Smooth muscle cell of the brain vasculature (primary cell): ENCODE measurements at regions not wholly inside any gene's neighbourhood (a gene's known extent, or its start where the extent isn't known, plus 50 kb on each side); places are given as distances from the start of the nearest gene placed in this dataset.
"Not testable (repeated sequence)": the region's sequence is repeated elsewhere in the genome, so short reads cannot be mapped to it uniquely, and the experiment has no call there.

ENCODE experiments used
- DNase-seq: peaks from one replicate; pipeline ENCODE4 v3.0.0-alpha.2; 2012; ENCODE audit warnings: low read depth, low spot score

DNA sequence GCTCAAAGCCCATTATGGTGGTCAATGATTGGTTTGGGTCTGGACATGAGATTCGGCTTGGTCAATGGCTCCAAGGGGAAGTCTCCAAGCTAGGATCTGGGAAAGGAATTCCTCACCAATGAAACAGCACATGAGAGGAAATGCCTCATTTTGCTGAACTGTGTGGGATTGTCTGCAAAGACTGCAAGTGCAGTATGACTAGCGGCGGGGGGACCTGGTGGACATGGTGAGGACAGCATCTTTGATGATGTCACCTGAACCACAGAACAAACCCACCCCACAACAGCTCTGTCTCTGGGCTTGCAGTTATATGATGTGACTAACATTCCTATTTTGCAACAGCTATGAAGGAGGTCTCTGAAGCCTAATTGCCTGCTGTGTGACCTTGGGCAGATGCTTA, 50.6 kb upstream of the NKD1 start:
- no peak for DNase-seq

DNA sequence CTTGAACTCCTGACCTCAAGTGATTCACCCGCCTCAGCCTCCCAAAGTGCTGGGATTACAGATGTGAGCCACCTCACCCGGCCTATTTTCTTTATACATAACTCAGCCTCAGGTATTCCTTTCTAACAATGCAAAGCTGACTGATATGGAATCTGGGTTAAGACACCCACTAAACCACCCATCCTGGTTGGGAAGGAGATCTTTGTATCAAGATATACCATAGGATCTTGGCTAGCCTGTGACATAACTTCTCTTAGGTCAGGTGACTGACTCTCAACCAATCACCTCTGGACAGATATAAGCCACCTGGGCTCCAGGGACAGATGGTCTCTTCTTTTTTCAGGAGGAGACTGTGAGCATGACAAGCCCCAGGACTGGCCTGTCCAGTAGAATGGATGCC, 51.2 kb upstream of the NKD1 start:
- no peak for DNase-seq

DNA sequence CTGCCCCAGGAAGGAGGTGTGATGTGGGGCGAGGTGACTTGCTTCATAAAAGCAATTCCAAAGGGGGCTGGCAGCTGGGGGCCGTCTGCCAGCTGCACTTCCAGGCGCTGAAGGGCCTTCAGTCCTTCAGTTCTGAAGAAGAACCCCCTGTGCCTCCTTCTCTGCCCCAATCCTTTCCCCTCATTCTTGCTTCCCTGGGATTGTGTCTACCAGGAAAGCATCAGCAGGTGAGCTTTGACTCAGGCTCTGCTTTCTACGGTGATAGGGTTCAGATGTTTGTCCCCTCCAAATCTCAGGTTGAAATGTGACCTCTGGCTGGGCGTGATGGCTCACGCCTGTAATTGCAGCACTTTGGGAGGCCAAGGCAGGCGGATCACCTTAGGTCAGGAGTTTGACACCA, 52.5 kb upstream of the NKD1 start:
- no peak for DNase-seq

DNA sequence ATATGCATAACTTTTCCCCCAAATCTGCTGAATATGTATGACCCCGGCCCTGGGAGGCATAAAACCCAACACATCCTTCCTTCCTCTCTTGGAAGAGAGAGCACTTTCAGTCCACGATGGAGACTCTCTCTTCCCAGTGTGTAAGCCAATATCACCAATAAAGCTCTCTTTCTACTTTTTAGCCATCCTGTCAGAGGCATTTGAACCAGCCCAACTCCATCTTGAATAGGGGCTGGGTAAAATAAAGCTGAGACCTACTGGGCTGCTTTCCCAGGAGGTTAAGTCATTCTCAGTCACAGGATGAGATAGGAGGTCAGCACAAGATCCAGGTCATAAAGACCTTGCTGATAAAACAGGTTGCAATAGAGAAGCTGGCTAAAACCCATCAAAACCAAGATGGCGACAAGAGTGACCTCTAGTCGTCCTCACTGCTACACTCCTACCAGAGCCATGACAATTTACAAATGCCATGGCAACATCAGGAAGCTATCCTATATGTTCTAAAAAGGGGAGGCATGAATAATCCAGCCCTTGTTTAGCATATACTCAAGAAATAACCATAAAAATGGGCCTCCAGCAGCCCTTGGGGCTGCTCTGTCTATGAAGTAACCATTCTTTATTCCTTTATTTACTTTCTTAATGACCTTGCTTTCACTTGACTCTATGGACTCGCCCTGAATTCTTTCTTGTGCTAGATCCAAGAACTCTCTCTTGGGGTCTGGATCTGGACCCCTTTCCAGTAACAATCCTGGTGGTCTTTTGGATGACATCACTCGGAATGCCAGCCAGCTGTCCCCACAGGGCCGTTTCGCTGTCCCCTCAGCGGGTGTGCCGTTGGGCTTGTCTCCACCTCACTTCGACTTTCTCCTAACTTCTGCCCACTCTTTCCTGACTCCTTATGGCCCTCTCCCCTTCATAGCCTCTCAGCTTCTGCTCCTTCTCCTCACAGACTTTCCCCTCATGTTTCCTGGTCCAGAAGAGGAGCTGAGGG, 53.4 kb upstream of the NKD1 start:
- no peak for DNase-seq

DNA sequence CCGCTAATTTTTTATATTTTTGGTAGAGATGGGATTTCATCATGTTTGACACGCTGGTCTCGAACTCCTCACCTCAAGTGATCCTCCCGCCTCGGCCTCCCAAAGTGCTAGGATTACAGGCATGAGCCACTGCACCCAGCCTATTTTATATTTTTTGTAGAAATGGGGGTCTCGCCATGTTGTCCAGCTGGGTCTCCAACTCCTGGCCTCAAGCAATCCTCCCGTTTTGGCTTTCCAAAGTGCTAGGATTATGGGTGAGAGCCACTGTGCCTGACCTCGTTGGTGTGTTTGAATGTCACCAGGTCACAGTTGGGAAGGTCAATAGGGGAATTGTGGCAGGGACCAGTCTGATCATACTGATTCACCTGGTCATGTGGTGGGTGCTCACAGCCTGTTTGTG, 56.7 kb upstream of the NKD1 start:
- DNase-seq, result no peak

DNA sequence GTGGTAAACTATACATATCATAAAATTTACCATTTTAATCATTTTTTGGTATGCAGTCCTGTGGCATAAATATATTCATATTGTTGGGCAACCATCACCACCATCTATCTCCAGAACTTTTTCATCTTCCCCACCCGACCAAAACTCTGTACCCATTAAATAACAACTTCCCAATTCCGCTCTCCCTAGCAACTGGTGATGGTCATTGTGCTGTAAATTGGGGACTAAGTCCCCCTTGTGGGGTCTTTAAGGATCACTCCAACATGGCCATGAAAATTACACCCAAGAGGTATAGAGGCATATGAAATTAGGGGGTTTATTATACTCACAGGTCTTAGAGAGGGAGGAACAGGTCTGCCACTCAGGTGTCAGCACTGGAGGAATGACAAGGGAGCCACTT, 57.4 kb upstream of the NKD1 start:
- DNase-seq, result no peak

DNA sequence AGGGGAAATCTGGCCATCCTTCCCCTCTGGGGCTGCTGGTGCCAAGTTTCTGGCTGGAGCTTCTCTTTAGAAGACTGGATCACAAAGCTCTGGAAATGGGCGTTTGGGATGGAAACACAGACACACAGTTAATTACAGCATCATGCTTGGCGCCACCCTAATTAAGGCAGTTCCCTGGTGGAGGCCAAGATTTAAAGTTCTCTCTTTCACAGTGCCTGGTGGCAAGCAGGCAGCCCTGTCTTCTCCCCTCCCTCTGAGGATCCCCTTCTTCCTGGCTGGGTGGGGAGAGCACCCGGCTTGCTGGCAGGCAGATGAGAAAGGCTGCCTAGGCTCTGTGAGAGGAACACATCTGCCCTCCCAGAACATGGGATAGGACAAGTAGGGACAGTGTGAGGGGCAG, 59.0 kb upstream of the NKD1 start:
- DNase-seq, result no peak

DNA sequence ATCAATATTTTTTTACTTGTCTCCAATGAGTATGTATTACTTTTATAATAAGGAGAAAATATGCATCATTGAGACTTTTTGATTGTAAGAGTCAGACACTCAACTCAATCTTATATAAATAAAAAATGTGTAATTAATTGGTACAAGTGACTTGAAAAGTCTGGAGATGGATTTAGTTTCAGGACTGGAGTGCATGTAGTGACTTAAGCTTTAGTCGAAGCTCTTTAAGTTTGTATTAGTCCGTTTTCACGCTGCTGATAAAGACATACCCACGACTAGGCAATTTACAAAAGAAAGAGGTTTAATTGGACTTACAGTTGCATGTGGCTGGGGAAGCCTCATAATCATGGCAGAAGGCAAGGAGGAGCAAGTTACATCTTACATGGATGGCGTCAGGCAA, 60.7 kb upstream of the NKD1 start:
- DNase-seq, result no peak

DNA sequence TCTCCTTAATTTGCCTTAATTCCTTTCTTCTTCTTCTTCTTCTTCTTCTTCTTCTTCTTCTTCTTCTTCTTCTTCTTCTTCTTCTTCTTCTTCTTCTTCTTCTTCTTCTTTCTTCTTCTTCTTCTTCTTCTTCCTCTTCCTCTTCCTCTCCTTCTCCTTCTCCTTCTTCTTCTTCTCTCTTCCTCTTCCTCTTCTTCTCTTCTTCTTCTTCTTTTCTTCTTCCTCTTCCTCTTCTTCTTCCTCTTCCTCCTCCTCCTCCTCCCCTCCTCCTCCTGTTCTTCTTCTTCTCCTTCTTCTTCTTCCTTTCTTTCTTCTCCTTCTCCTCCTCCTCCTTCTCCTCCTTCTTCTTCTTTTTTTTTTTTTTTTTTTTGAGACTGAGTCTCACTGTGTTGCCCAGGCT, 62.0 kb upstream of the NKD1 start:
- DNase-seq, result not testable (repeated sequence)

DNA sequence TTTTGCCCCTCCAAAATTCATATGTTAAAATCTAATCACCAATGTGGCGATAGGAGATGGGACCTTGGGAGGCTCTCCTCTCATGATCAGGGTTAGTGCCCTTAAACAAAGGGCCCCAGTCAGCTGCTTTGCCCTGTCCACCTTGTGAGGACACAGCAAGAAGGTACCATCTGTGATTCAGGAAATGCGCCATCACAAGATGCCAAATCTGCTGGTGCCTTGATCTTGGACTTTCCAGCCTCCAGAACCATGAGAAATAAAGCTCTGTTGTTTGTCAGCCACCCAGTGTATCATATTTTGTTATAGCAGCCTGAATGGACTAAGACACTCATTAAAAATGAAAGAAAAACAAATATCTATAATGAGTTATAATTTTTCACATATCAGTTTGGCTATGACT, 63.0 kb upstream of the NKD1 start:
- no peak for DNase-seq

DNA sequence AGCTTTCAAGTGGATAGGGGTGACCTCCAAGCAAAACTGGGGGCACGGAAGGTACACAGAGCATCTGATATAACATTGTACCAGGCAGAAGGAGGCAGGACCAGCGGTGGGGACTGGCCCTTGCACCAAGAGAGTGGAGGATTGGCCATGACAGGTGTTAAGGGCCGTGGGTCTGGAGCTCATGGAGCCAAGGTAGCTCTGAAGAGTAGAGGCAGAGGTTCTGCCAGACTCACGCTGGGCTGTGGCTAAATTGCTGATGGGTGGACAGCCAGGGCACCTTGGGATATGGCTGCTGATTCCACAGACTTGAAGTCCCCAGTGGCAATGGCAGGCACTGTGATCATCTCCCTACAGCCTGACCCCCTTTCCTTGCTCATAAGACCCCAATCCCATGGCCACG, 65.9 kb upstream of the NKD1 start:
- no peak for DNase-seq

DNA sequence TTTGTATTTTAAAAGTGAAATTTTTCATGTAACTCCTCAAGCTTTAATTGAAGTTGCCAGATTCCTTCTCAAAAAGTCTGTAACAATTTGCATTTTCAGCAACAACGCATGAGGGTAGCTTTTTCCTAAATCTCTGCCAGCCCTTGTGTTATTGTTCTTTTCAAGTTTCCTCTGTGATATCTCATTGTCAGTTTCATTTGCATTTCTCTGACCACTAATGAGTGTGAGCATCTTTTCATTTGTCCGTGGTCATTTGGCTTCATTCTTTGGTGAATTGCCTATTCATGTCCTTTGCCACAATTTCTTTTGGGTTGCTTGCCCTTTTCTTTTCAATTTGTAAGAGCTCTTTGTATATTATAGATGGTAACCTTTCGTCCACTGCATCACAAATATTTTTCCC, 68.0 kb upstream of the NKD1 start:
- DNase-seq, result no peak

DNA sequence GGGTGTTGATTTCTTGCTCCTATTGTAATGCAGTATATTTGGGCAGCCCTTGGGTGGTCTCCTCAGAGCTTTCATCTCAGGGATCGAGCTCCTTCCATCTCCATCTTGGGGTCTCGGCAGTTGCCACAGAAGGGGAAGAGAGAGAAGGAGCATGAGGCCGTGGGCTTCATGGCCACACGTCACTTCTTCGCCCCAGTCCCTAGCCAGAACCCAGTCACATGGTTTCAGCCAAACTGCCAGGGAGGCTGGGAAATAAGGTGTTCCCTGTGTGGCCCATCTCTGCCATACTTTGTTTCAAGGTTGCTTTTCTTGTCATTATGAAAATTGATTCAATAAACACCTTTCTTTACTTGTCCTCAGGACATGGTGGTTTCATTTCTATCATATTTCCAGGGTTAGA, 68.4 kb upstream of the NKD1 start:
- DNase-seq, result no peak

DNA sequence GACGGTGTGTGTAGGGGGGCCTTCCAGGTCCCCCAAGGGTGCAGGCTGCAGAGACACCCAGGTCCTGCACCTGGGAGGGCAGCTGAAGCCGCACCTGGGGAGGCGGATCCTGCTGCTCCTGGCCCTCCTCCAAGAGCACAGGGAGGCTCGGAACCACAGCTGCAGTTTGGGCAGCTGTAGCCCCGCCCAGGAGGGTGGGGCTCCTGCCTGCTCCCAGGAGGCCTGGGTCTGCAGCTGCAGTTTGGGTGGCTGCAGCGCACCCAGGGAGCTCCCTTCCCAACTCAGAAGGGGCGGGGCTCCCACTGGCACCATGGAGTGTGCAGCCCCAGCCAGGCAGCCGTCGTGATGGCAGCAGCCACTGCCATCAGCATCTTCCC, 69.4 kb upstream of the NKD1 start:
- no peak for DNase-seq

DNA sequence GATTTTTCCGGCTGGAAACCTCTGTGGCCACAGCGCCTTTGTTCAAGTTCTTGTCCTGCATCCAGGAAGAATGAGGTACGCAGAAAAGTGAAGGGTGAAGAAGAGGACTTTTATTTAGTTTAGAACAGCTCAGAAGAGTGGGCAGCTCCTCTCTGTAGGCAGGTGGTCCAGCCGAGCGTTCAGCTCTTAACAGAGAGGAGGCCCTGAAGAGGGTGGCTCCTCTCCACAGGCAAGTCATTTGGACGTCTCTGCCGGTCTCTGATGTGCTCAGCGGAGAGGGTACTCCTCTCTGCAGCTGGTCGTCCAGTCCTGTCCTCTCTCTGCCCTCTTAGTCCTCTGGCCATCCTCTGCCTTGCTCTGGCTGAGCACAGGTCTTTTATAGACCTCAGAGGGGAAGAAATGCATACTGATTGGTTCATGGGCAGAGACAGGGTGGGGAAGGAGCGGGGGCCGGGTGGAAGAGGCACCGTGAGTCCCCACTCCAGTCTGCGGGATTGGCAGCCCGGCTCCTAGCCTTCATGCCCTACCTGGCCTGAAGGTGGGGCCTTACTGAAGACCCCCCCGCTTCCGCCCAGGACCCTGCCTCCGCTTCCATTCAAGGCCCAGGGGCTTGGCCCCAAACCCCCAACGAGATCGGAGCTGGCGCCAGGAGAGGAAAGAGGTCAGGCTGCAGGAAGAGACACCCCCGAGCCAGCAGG, 70.0 kb upstream of the NKD1 start:
- DNase-seq, result no peak

DNA sequence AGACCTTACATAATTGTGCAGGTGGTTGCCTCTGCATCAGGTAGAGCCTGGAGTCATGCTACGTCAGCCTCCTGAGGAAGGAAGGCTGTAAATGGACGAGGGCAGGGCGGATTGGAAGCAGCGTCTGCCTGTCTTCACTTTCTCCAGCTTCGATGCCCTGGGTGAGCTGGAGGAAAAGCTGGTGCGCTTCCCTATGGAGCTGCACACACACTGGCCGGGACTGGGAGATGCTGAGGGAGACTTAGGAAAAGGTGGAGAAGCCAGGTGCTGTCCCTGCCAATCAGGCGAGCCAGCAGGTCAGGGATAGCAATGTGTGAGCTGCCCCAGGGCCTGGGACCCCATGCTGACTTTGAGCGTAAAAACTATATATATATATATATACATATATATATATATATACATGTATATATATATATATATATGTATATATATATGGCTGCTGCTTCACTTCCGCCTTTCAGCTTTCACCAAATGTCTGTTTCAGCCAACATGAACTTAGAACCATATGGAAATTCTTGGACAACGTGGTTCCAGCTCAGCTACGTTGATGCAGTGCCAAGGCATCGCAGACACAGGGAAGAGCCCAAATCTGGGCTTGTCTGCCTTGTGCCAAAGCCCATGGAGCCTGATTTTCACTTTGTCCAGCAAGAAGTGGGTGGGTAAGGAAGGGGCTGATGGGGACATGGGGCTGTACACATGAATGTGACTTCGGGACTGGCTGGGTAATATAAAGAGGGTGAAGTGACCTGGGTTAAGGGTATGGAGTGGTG, 71.5 kb upstream of the NKD1 start:
- DNase-seq, result no peak

DNA sequence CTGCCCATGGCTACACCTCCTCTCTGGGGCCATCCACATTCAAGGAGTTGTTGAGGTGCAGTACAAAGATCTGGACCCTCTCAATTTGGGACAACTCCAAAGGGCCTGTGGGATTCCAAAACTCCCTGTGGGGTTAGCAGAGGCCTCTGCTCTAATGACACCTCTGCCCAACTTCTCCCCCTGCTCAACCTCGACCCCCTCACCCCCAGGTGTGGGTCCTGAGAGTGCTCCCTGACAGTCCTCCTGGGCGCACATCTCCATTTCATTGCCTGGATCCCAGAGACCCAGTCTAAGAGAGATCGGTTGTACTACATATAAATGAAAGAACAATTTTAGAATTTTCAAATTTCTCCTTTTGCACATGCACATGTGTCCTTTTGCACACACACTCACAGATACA, 73.0 kb upstream of the NKD1 start:
- no peak for DNase-seq

DNA sequence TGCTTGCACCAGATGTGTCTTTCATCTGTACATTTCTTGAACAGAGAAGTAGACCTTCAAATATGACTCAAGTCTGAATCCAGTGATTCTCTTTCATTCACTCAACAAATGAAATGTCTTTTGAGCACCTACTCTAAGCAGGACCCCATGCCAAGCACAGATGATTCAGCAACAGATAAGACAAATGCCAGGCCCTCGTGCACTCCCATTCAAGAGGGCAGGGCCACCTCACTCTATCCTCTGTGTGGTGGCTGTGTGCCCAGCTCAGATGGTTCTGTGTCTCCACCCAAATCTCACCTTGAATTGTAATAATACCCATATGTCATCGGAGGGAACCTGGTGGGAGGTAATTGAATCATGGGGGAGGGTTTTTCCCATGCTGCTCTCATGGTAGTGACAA, 74.1 kb upstream of the NKD1 start:
- DNase-seq, result no peak

DNA sequence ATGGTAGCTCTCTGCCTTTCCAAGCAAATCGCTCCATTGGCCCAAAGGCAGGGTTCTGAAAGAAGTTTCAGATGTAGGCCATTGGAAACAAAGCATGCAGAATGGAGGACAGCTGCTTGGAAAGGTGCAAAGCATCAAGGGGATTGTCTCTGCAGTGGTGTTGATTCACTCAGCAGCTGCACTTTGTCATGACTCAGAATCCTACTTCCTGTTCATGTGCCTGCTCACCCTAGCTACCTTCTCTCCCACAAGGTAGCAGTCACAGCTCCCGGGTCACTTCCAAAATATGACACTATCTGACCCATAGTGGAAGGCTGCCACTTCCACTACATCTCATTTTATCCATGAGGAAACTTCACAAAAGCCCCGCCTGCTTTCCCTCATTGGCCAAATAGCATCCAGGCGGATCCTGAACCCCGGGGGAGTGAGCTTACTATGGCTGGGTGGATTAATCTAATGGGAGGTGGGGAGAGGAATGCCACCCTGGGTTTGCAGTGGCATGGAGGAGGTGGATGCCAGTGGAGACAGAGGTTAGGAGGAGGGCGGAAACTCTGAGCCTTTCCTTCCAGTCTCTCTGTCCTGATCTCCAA, 74.7 kb upstream of the NKD1 start:
- no peak for DNase-seq

DNA sequence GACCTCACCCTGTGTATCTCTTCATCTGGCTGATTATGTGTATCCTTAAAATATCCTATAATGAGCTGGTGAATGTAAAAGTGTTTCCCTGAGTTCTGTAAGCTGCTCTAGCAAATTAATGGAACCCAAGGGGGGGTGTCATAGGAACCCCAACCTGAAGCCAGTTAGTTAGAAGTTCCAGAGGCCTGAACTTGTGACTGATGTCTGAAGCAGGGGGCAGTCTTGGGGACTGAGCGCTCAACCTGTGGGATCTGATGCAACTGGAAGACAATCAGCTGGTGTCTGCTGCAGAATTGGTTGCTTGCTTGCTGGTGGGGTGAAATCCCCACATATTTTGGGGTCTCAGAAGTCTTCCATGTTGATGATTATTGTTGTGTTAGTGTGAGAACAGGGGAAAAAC, 75.7 kb upstream of the NKD1 start:
- no peak for DNase-seq

DNA sequence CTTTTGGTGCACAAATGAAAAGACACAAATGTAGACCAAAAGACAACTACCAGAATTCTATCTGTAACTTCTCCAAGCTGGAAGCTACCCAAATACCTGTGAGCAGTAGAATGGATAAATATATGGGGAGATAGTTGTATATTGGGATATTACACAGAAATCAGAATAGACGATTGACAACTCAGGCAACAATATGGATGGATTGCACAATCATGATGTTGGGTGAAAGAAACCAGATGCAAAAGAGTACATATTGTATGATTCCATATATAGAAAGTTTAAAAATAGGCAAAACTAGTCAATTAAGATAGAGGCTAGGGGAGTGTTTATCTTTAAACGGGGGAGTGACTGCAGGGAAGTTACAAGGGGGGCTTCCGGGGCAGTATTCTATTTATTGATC, 77.5 kb upstream of the NKD1 start:
- no peak for DNase-seq

DNA sequence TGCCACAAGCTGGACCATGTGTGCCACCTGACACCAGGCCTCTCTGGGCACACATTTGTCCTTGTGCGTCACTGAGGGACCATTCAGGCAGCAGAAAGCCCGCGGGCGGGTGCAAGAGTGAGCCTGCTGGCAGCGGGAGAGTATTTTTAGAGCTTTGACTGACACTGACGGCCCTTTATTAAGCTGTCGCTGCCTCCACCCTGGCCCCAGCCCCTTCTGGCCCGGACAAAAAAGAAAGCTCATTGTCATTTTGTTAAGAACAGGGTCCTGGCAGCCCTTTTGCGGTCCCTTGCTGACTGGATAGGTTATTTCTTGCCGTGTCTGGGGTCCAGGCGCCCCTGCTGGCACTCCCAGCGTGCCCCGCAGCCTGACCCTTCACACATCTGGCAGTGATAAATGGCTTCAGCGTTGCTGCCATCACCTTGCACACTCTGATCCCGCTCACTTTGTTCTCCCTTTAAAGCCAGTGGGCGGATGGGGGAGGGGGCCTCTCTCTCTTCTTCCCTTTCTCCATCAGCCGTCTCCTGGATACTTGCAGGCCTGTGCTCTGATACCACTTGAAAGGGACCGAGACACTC, 78.4 kb upstream of the NKD1 start:
- DNase-seq, result no peak
